ENCODE measurements at regions not wholly inside any gene's neighbourhood (a gene's known extent, or its start where the extent isn't known, plus 50 kb on each side); places are given as distances from the start of the nearest gene placed in this dataset.

DNA sequence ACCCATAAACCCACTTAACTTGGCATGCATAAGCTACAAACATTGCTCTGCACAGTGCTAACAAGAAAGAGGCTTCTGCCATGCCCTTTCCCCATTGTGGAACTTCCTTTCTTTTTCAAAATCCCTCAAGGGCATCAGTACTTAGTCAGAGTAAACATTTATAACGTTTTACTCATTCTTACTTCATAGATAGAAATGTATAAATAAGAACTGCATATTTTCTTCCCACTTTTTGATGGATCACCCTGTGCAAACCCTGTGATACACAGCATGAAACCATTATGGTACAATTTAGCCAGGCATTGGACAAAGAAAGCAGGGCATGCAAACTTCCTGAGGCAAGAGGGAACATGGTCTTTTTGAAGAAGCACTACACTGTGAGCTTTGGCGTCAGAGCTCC is 113.8 kb upstream of the FOXG1 start:
- TF ChIP-seq POLR2A (IDR thresholded peaks at IDR 0.05; ENCODE audit: low read depth, low read length): no peak
- TF ChIP-seq, protein P1, sequence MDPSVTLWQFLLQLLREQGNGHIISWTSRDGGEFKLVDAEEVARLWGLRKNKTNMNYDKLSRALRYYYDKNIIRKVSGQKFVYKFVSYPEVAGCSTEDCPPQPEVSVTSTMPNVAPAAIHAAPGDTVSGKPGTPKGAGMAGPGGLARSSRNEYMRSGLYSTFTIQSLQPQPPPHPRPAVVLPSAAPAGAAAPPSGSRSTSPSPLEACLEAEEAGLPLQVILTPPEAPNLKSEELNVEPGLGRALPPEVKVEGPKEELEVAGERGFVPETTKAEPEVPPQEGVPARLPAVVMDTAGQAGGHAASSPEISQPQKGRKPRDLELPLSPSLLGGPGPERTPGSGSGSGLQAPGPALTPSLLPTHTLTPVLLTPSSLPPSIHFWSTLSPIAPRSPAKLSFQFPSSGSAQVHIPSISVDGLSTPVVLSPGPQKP (IDR thresholded peaks at IDR 0.05; ENCODE audit: borderline replicate concordance, low read depth, low read length): no peak

Data from IMR-90 (cell line).